ENCODE measurements at regions not wholly inside any gene's neighbourhood (a gene's known extent, or its start where the extent isn't known, plus 50 kb on each side); places are given as distances from the start of the nearest gene placed in this dataset.

DNA sequence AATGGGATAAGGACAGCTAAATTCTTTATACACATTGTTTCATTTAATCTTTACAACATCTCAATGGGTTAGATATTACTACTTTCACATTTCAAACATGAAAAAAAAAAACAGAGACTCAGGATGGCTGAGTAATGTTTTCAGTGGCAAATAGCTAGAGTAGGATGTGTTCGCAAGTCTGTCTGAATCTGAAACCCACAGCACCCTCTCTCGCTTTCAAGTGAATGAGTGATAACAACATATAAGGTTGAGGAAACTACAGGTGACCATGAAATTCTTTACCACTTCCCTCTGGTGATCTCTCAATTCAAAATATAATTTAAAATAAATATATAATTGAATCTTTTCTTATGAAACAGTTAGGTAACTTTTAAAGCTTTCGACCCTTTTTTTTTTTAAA lies 162.6 kb downstream of the PRR32 start:
- TF ChIP-seq, protein P1, sequence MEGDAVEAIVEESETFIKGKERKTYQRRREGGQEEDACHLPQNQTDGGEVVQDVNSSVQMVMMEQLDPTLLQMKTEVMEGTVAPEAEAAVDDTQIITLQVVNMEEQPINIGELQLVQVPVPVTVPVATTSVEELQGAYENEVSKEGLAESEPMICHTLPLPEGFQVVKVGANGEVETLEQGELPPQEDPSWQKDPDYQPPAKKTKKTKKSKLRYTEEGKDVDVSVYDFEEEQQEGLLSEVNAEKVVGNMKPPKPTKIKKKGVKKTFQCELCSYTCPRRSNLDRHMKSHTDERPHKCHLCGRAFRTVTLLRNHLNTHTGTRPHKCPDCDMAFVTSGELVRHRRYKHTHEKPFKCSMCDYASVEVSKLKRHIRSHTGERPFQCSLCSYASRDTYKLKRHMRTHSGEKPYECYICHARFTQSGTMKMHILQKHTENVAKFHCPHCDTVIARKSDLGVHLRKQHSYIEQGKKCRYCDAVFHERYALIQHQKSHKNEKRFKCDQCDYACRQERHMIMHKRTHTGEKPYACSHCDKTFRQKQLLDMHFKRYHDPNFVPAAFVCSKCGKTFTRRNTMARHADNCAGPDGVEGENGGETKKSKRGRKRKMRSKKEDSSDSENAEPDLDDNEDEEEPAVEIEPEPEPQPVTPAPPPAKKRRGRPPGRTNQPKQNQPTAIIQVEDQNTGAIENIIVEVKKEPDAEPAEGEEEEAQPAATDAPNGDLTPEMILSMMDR (IDR thresholded peaks at IDR 0.05) = no peak
- TF ChIP-seq SIN3A (IDR thresholded peaks at IDR 0.05; ENCODE audit: borderline replicate concordance, insufficient read depth, low read depth, low read length) (no peak), POLR2AphosphoS5 (IDR thresholded peaks at IDR 0.05; ENCODE audit: low read depth, low read length) (no peak)
- TF ChIP-seq, protein P2, sequence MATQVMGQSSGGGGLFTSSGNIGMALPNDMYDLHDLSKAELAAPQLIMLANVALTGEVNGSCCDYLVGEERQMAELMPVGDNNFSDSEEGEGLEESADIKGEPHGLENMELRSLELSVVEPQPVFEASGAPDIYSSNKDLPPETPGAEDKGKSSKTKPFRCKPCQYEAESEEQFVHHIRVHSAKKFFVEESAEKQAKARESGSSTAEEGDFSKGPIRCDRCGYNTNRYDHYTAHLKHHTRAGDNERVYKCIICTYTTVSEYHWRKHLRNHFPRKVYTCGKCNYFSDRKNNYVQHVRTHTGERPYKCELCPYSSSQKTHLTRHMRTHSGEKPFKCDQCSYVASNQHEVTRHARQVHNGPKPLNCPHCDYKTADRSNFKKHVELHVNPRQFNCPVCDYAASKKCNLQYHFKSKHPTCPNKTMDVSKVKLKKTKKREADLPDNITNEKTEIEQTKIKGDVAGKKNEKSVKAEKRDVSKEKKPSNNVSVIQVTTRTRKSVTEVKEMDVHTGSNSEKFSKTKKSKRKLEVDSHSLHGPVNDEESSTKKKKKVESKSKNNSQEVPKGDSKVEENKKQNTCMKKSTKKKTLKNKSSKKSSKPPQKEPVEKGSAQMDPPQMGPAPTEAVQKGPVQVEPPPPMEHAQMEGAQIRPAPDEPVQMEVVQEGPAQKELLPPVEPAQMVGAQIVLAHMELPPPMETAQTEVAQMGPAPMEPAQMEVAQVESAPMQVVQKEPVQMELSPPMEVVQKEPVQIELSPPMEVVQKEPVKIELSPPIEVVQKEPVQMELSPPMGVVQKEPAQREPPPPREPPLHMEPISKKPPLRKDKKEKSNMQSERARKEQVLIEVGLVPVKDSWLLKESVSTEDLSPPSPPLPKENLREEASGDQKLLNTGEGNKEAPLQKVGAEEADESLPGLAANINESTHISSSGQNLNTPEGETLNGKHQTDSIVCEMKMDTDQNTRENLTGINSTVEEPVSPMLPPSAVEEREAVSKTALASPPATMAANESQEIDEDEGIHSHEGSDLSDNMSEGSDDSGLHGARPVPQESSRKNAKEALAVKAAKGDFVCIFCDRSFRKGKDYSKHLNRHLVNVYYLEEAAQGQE (IDR thresholded peaks at IDR 0.05; ENCODE audit: insufficient read depth in 1 of 2, low read depth in 2 of 2, low read length in 1 of 2) = no peak
